ENCODE measurements at regions not wholly inside any gene's neighbourhood (a gene's known extent, or its start where the extent isn't known, plus 50 kb on each side); places are given as distances from the start of the nearest gene placed in this dataset.

DNA sequence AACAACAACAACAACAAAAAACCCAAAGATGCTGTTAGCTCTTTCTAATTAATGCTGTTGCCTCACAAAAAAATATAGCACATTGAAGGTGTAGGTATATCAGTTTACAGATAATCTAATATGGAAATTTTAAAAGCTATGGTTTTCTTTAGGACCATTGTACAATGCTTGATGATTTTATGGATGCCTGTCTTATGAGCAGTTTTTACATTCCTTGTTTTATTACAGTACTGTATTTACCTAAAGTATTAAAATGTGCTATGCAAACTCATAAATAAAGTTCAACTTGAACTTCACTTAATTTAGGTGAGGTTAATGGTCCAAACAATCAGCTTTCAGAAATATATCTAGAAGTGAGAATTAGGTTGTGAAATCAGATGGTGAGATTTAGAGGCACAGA lies 212.2 kb upstream of the GOLIM4 start:
- no peak for DNase-seq (ENCODE audit: low read depth, low spot score)
- TF ChIP-seq, protein P1, sequence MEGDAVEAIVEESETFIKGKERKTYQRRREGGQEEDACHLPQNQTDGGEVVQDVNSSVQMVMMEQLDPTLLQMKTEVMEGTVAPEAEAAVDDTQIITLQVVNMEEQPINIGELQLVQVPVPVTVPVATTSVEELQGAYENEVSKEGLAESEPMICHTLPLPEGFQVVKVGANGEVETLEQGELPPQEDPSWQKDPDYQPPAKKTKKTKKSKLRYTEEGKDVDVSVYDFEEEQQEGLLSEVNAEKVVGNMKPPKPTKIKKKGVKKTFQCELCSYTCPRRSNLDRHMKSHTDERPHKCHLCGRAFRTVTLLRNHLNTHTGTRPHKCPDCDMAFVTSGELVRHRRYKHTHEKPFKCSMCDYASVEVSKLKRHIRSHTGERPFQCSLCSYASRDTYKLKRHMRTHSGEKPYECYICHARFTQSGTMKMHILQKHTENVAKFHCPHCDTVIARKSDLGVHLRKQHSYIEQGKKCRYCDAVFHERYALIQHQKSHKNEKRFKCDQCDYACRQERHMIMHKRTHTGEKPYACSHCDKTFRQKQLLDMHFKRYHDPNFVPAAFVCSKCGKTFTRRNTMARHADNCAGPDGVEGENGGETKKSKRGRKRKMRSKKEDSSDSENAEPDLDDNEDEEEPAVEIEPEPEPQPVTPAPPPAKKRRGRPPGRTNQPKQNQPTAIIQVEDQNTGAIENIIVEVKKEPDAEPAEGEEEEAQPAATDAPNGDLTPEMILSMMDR (IDR thresholded peaks at IDR 0.05; ENCODE audit: insufficient read depth, low read length, missing control alignments): no peak
- POLR2A ChIA-PET: no interaction called here
- CTCF ChIA-PET: no interaction called here
- no peak overlapping the region for H3K4me3 ChIP-seq (ENCODE audit: low read depth, low read length)

DNA sequence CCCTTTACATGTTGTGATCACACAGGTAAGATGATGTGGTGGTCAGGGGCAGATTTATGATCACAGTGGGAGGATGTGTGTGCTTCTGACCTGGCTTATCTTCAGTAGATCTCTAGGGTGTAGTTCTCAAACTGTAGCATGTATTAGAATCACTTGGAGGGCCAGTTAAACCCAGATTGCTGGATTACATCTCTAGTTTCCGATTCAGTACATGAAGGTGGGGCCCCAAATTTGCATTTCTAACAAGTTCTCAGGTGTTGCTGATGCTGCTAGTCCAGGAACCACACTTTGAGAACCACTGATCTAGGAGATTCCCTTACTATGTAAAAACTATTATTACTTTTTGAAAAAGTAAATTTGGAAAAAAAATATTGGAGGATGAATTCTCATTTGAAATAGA lies 199.3 kb upstream of the GOLIM4 start:
- POLR2A ChIA-PET: no interaction called here
- CTCF ChIA-PET: no interaction called here
- no peak overlapping the region for H3K4me3 ChIP-seq (ENCODE audit: low read depth, low read length)
- DNase-seq (ENCODE audit: low read depth, low spot score): no peak
- TF ChIP-seq, protein P1 (IDR thresholded peaks at IDR 0.05; ENCODE audit: insufficient read depth, low read length, missing control alignments): no peak

DNA sequence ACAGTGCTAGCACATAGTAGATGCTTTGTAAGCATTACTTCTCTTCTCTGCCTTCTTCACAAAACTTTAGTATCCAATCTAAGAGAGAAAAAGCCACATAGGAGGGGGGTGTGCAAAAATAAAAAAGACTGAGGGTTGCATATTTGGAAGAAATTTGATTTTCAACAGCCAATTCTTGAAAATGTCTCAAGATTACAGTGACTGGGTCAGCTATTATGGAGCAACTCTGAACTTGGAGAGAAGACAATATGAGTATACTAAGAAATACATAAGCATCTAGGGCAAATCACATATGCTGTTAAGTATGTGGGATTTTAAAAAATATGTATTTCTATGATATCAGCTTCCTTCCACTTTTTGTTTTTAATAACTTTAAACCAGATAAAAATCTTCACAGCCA lies 196.6 kb upstream of the GOLIM4 start:
- CTCF ChIA-PET: no interaction called here
- TF ChIP-seq, protein P1 (IDR thresholded peaks at IDR 0.05; ENCODE audit: insufficient read depth, low read length, missing control alignments): no peak
- H3K4me3 ChIP-seq (ENCODE audit: low read depth, low read length): no peak overlapping the region
- POLR2A ChIA-PET: no interaction called here
- no peak for DNase-seq (ENCODE audit: low read depth, low spot score)

DNA sequence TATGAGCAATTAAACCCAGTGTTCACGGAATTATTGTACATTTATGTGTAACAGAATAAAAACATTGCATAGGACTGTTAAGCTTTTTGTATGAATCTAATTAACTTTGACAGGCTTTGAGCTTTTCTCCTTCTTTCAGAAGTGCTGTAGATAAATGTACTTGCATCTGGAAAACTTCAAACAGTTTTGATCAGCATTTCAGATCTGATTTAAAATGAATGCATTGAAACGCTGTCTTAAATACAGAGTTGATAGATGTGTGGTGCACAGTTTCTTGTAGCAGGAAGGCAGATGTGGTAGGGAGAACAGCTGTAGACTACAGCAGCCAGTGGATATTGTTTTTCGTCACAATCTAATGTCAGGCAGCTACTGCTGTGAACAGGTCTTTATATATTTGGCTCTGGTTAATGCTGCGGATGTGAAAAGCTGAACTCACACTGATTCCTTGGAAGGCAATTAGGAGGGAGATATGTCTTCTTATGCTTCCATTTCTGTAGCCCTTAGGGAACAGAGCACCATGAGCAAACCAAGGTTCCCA lies 193.8 kb upstream of the GOLIM4 start:
- CTCF ChIA-PET: no interaction called here
- POLR2A ChIA-PET: no interaction called here
- TF ChIP-seq, protein P1 (IDR thresholded peaks at IDR 0.05; ENCODE audit: insufficient read depth, low read length, missing control alignments): no peak
- no peak for DNase-seq (ENCODE audit: low read depth, low spot score)
- no peak overlapping the region for H3K4me3 ChIP-seq (ENCODE audit: low read depth, low read length)

DNA sequence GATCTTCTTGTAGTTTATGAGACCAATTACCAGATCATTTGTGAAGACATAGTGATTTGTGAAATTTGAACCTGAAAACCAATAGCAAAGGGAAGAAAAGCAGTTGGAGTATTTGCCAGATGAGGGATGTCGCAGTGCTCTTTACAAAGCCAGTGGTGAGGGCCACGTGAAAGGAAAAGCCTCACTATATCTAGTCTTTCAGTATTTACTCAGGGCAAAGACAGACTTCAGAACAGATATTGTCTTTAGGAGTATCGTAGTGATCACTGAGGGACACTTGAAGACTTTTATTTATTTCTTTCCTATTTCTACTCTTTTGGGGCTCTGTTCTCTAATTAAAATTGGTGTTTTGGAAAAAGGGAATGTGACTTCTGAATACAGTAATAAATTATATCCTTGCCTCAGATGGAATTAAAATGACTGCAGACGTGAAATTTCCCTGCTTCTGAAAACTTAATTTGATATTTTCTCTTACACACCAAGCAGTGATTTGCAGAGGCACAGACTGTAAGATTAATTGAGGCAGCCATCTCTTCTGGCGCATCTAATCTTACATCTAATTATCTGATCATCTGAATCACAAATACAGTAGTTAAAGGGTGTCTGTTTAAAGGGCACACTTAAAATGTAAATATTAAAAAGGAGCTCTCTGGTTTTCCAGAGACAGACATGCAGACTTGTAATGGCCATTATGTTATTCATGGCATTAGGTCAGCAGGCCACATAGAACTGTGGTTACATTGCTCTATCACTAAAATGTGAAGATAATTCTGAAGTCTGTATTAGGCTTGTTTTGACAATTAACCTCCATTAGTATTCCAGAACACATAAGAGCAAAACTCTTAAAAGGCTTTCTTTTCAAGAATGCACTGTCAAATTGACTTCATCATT lies 193.0 kb upstream of the GOLIM4 start:
- no peak overlapping the region for H3K4me3 ChIP-seq (ENCODE audit: low read depth, low read length)
- TF ChIP-seq, protein P1 (IDR thresholded peaks at IDR 0.05; ENCODE audit: insufficient read depth, low read length, missing control alignments): no peak
- no peak for DNase-seq (ENCODE audit: low read depth, low spot score)
- ChIA-PET POLR2A (no interaction called here), CTCF (no interaction called here)

DNA sequence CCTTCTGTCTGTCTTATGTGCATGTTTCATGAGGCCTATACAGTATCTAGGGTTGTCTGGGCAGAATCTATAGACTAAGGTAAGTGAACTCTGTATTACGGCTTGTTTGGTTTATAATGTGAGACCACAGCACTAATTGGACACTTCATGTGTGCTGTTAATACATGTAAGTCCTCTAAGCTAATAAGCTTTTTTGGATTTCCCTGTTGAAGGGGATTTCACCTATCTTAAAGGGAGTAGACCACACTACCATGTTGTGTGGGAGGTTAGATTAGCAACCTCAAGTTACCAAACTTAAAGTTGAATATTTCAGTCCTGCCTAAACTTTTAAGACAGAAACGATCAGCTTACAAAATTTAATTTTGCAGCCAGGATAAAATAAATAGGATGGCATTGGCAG lies 189.8 kb upstream of the GOLIM4 start:
- no peak for DNase-seq (ENCODE audit: low read depth, low spot score)
- TF ChIP-seq, protein P1 (IDR thresholded peaks at IDR 0.05; ENCODE audit: insufficient read depth, low read length, missing control alignments): no peak
- H3K4me3 ChIP-seq (ENCODE audit: low read depth, low read length): no peak overlapping the region
- POLR2A ChIA-PET: interaction anchor here (0.7 kb wide), 1 partner anchor 211 kb away, joined by 3 read pairs; no protein-coding TSS in a partner anchor
- CTCF ChIA-PET: no interaction called here

Measured in AG04449 (cell line).